Caco-2 (cell line): ENCODE measurements at regions not wholly inside any gene's neighbourhood (a gene's known extent, or its start where the extent isn't known, plus 50 kb on each side); places are given as distances from the start of the nearest gene placed in this dataset.

Experiments used
- BruUV-seq: library from RNA; stranded (reverse); fragments of 400-500 nt; replicated peaks from 2 replicates; lab custom pipeline; 2021; lab: Mats Ljungman, UMichigan
- CTCF ChIA-PET: fragments of 300-600 bp; sonication (Branson Sonifier 250); formaldehyde crosslinking; loops from one replicate; lab custom pipeline; 2022; ENCODE audit warnings: antibody characterized with exemption; lab: Charles Lee
- POLR2A ChIA-PET: fragments of 300-600 bp; sonication (Branson Sonifier 250); formaldehyde crosslinking; loops from one replicate; lab custom pipeline; 2022; ENCODE audit warnings: antibody characterized with exemption; lab: Charles Lee
- DNase-seq, 2 experiments: peaks; one replicate each; pipeline versions ENCODE4 v3.0.0 to v3.0.0-alpha.2; 2020 to 2022
- H3K27me3 ChIP-seq: replicated peaks from 2 replicates; pipeline ENCODE4 v1.6.0; 2011; ENCODE audit warnings: low read length; ENCODE audit not compliant: control insufficient read depth, insufficient read depth
- H3K36me3 ChIP-seq: 2 replicates; pipeline ENCODE4 v1.5.1; 2011; ENCODE audit warnings: low read length; ENCODE audit not compliant: control insufficient read depth, insufficient read depth
- H3K4me1 ChIP-seq: fragments of 250-450 bp; sonication (Bioruptor Pico); 2 replicates; pipeline ENCODE4 v1.5.1; 2020; ENCODE audit warnings: mild to moderate bottlenecking
- H3K4me3 ChIP-seq: 2 replicates; pipeline ENCODE4 v1.5.1; 2011; ENCODE audit warnings: low read depth, mild to moderate bottlenecking, control low read depth, low read length
- H3K9me3 ChIP-seq: fragments of 250-450 bp; sonication (Bioruptor Pico); 2 replicates; pipeline ENCODE4 v1.5.1; 2020; ENCODE audit warnings: mild to moderate bottlenecking, moderate library complexity
- H3K27ac Mint-ChIP-seq: one replicate; pipeline ENCODE4 v1.8.0; 2022; ENCODE audit warnings: mixed read lengths; ENCODE audit not compliant: unreplicated experiment
- H3K27me3 Mint-ChIP-seq: one replicate; pipeline ENCODE4 v1.8.0; 2022; ENCODE audit warnings: mixed read lengths; ENCODE audit not compliant: insufficient read depth, unreplicated experiment
- H3K36me3 Mint-ChIP-seq: one replicate; pipeline ENCODE4 v1.8.0; 2022; ENCODE audit warnings: mild to moderate bottlenecking, mixed read lengths; ENCODE audit not compliant: insufficient read depth, unreplicated experiment
- H3K4me1 Mint-ChIP-seq: one replicate; pipeline ENCODE4 v1.8.0; 2022; ENCODE audit warnings: low read depth, mixed read lengths; ENCODE audit not compliant: unreplicated experiment
- H3K4me3 Mint-ChIP-seq: one replicate; pipeline ENCODE4 v1.8.0; 2022; ENCODE audit warnings: mild to moderate bottlenecking, moderate library complexity, mixed read lengths; ENCODE audit not compliant: unreplicated experiment
- H3K9me3 Mint-ChIP-seq: one replicate; pipeline ENCODE4 v1.8.0; 2022; ENCODE audit warnings: mixed read lengths; ENCODE audit not compliant: unreplicated experiment
- intact Hi-C: fragments of 100-400 bp; cut with micrococcal nuclease; formaldehyde crosslinking; loops from one replicate; pipeline ENCODE4 v1.10.0; 2022; ENCODE audit not compliant: unreplicated experiment
- TF ChIP-seq, protein P1 (sequence below), 2 experiments: fragments of 200-600 bp in 1 of 2; IDR thresholded peaks; 1 replicate in 1 of 2; 2 replicates in 1 of 2; pipeline versions ENCODE4 v1.5.1 to v1.8.0; 2011 to 2022; ENCODE audit warnings: antibody characterized with exemption in 1 of 2, control low read depth in 1 of 2, inconsistent platforms in 1 of 2, low read depth in 1 of 2, low read length in 1 of 2, mild to moderate bottlenecking in 1 of 2, moderate library complexity in 1 of 2; ENCODE audit not compliant: insufficient read depth in 1 of 2, severe bottlenecking in 1 of 2, unreplicated experiment in 1 of 2

DNA sequence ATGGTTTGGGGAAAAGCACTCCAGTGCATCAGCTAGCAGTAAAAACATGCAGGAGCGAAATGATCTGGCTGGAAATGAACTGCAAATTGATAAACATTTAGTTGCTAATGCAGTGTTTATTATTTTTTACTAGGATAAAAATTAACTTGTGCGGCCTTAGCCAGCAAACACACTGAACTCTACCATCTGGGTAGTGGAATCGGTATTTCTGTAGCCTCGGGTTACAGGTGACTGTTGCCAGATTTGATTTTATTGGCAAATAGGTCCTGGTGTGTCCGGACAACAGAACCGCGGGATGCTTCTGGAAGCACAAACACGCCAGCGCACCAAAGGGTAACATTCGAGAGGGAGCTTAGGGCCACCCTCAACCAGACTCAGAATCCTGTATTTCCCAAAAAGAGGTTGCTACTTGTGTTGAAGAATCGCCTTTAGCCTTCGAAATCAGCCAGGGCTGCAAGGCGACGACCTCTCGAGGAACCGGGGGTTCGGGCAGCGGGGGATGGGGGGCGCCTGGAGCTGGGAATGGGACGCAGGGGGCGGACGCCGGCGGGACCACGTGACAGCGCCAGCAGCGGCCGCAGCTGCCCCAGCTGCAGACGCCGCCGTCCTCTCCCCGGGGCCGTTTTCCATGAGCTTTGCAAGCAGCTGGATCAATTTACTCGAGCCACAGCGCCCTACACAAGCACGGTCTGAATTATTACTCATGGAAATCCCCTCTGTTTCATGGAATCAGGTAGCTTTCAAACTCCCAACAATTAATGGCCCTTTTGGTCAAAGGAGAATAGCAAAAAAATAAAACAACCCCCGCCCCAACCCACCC is 158.8 kb downstream of the TOMM20 start:
- Histone ChIP-seq H3K4me3 (peak overlapping the region; percentile 41), H3K36me3 (no peaks in the 10 kb centered on the region), H3K27me3 (no peaks in the 10 kb centered on the region), H3K4me1 (peaks cover 61% of the 10 kb centered on the region), H3K9me3 (no peaks in the 10 kb centered on the region)
- H3K27me3 Mint-ChIP-seq: no peaks in the 10 kb centered on the region
- peak overlapping the region; percentile 94 for H3K27ac Mint-ChIP-seq
- TF ChIP-seq, protein P1, sequence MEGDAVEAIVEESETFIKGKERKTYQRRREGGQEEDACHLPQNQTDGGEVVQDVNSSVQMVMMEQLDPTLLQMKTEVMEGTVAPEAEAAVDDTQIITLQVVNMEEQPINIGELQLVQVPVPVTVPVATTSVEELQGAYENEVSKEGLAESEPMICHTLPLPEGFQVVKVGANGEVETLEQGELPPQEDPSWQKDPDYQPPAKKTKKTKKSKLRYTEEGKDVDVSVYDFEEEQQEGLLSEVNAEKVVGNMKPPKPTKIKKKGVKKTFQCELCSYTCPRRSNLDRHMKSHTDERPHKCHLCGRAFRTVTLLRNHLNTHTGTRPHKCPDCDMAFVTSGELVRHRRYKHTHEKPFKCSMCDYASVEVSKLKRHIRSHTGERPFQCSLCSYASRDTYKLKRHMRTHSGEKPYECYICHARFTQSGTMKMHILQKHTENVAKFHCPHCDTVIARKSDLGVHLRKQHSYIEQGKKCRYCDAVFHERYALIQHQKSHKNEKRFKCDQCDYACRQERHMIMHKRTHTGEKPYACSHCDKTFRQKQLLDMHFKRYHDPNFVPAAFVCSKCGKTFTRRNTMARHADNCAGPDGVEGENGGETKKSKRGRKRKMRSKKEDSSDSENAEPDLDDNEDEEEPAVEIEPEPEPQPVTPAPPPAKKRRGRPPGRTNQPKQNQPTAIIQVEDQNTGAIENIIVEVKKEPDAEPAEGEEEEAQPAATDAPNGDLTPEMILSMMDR (IDR thresholded peaks at IDR 0.05; ENCODE audit: insufficient read depth in 1 of 2, low read depth in 1 of 2, low read length in 1 of 2, severe bottlenecking in 1 of 2, unreplicated experiment in 1 of 2): no peak
- ChIA-PET POLR2A (interaction anchor here (0.5 to 1.9 kb wide), 8 partner anchors 12 to 358 kb away, joined by 3 to 14 read pairs (median 5); no protein-coding TSS in a partner anchor), CTCF (interaction anchor here (0.6 to 1.7 kb wide), 5 partner anchors 9 to 114 kb away, joined by 3 to 8 read pairs (median 3); no protein-coding TSS in a partner anchor)
- peak; percentile 73 to 78 for DNase-seq
- no peaks in the 10 kb centered on the region for H3K9me3 Mint-ChIP-seq
- H3K4me3 Mint-ChIP-seq: peak overlapping the region; percentile 72
- H3K4me1 Mint-ChIP-seq: peaks cover 57% of the 10 kb centered on the region
- intact Hi-C loops: loop anchor here (2.0 kb wide), 1 partner anchor 471 kb away; no protein-coding TSS in a partner anchor
- peaks cover 10% of the 10 kb centered on the region for H3K36me3 Mint-ChIP-seq
- BruUV-seq: TSS peak; percentile 60

DNA sequence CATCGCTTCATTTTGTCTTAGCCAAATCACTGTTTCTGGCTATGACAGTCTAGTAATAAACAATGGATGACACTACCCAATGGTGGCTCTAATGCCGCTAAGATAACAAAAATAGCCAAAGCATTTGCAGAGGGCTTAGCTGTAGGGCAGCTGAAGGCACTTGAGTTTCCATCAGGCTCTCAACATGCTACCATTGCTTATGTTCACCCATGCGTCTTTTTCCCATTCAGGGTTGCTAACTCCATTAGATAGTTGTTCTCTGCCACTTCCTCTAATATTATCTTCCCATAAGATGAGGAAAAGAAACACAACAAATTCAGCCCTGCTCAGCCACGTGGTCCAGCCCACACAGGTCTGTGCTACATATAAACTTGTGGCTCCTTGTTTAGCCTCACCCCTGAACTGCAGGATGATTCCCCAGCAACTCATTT is 159.6 kb downstream of the TOMM20 start:
- peaks cover 61% of the 10 kb centered on the region for H3K4me1 ChIP-seq
- intact Hi-C loops: no loop called here
- Mint-ChIP-seq H3K36me3 (peaks cover 10% of the 10 kb centered on the region), H3K27ac (peak overlapping the region; percentile 94), H3K9me3 (no peaks in the 10 kb centered on the region), H3K27me3 (no peaks in the 10 kb centered on the region), H3K4me1 (peaks cover 58% of the 10 kb centered on the region), H3K4me3 (peak overlapping the region; percentile 72)
- POLR2A ChIA-PET: no interaction called here
- CTCF ChIA-PET: interaction anchor here (0.9 kb wide), 1 partner anchor 115 kb away, joined by 3 read pairs; no protein-coding TSS in a partner anchor
- no peaks in the 10 kb centered on the region for H3K9me3 ChIP-seq
- DNase-seq: no peak
- H3K4me3 ChIP-seq: no peak overlapping the region
- TF ChIP-seq, protein P1 (IDR thresholded peaks at IDR 0.05; ENCODE audit: insufficient read depth in 1 of 2, low read depth in 1 of 2, low read length in 1 of 2, severe bottlenecking in 1 of 2, unreplicated experiment in 1 of 2): no peak
- no peaks in the 10 kb centered on the region for H3K27me3 ChIP-seq
- no peaks in the 10 kb centered on the region for H3K36me3 ChIP-seq
- BruUV-seq: no TSS peak

DNA sequence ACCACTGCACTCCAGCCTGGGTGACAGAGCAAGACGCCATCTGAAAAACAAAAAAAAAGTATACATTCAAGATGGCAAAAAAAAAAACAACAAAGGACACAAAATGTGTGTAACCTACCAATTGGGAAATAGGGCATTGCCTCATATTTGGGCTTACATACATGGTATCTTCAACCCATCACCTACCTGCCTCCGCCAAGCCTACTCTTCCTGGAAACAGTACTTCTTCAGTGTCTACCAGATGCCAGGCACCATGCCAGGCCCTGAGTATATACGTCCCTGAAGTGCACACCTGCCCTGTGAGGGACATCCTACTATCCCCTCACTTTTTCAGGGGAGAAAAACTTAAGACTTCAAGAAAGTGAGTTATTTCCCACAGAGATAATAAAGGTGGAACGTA is 160.2 kb downstream of the TOMM20 start:
- no peaks in the 10 kb centered on the region for H3K9me3 ChIP-seq
- H3K9me3 Mint-ChIP-seq: no peaks in the 10 kb centered on the region
- no peak overlapping the region for H3K4me3 ChIP-seq
- DNase-seq: no peak
- H3K27me3 Mint-ChIP-seq: no peaks in the 10 kb centered on the region
- intact Hi-C loops: no loop called here
- ChIA-PET POLR2A (interaction anchor here (0.6 kb wide), 1 partner anchor 188 kb away, joined by 3 read pairs; no protein-coding TSS in a partner anchor), CTCF (no interaction called here)
- H3K36me3 ChIP-seq: no peaks in the 10 kb centered on the region
- H3K36me3 Mint-ChIP-seq: peaks cover 14% of the 10 kb centered on the region
- peaks cover 60% of the 10 kb centered on the region for H3K4me1 ChIP-seq
- peaks cover 64% of the 10 kb centered on the region for H3K4me1 Mint-ChIP-seq
- BruUV-seq: no TSS peak
- no peak overlapping the region for H3K4me3 Mint-ChIP-seq
- H3K27me3 ChIP-seq: no peaks in the 10 kb centered on the region
- peak overlapping the region; percentile 94 for H3K27ac Mint-ChIP-seq
- TF ChIP-seq, protein P1 (IDR thresholded peaks at IDR 0.05; ENCODE audit: insufficient read depth in 1 of 2, low read depth in 1 of 2, low read length in 1 of 2, severe bottlenecking in 1 of 2, unreplicated experiment in 1 of 2): no peak
